H1 (cell line): ENCODE measurements at regions not wholly inside any gene's neighbourhood (a gene's known extent, or its start where the extent isn't known, plus 50 kb on each side); places are given as distances from the start of the nearest gene placed in this dataset.

Experiments used
- CTCF ChIP-seq, 3 experiments: IDR thresholded peaks; 1 replicate in 2 of 3; 2 replicates in 1 of 3; pipeline versions ENCODE4 v1.5.1 to v1.6.1; 2011; ENCODE audit warnings: low read length in 3 of 3, mild to moderate bottlenecking in 3 of 3, inconsistent platforms in 2 of 3, low read depth in 1 of 3, moderate library complexity in 1 of 3; ENCODE audit not compliant: insufficient read depth in 1 of 3; ENCODE audit errors: control extremely low read depth in 1 of 3
- MAX ChIP-seq: IDR thresholded peaks from 2 replicates; pipeline ENCODE4 v1.6.1; 2012; ENCODE audit warnings: inconsistent platforms
- TAF1 ChIP-seq: IDR thresholded peaks from 2 replicates; pipeline ENCODE4 v1.6.1; 2011; ENCODE audit warnings: mild to moderate bottlenecking, low read depth, low read length
- YY1 ChIP-seq: IDR thresholded peaks from 2 replicates; pipeline ENCODE4 v1.6.1; 2011; ENCODE audit warnings: low read depth, mild to moderate bottlenecking, low read length

GRCh38 chrX:35625714-35626113 lies 172.4 kb upstream of the MAGEB16 start:
- TF ChIP-seq CTCF (IDR thresholded peaks at IDR 0.05; ENCODE audit: control extremely low read depth in 1 of 3, insufficient read depth in 1 of 3, low read depth in 1 of 3, low read length in 3 of 3): no peak
- no peak for TF ChIP-seq TAF1
- TF ChIP-seq YY1: no peak
- no peak for TF ChIP-seq MAX
